ENCODE measurements at regions not wholly inside any gene's neighbourhood (a gene's known extent, or its start where the extent isn't known, plus 50 kb on each side); places are given as distances from the start of the nearest gene placed in this dataset.

GRCh38 chr4:11342401-11342800 is 86.3 kb downstream of the HS3ST1 start:
- intact Hi-C loops (cut with DNase I) = no loop called here
- DNase-seq (ENCODE audit: low spot score) = no peak

- intact Hi-C loops (cut with DNase I) = no loop called here
- no peak for DNase-seq (ENCODE audit: low spot score)
These were observed 87.2 kb downstream of the HS3ST1 start for GRCh38 chr4:11341337-11342043.

DNA sequence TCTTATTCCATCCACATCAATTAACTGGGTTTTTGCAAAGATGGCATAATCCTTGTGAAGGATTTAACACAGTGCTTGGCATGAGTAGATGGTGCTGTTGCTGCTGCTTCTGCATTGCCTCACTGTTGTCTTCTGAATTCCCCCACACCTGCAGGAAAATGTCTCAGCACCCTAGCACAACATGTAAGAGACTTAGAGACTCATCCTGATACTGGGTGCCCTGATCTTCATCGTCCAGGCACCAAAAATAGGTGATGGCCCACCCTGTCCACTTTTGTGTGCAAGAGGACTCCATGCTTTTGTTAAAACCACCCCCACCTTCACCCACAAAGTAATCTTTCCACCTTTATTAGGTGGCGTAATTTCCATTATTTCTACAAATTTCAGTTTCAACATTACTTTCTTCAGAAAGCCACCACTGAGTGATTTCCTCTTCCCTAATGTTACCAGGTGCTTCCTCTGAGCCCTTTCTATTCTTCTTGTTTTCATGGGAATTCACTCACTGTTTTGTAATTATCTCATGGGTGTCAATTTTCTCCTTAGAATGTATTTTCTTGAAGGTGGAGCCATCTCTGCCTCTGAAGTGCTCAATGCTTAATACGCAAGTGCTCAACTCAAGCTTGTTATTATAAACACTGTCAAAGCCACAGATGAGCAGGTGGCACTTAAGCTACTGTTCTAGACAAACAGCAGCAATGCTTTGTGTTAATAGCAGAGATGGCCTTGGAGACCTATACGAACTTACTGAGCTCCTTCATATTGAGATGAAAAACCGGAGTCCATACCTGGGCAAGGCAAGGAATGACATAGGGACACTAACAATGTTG is 89.5 kb downstream of the HS3ST1 start:
- intact Hi-C loops (cut with DNase I) = no loop called here
- DNase-seq (ENCODE audit: low spot score) = no peak

DNA sequence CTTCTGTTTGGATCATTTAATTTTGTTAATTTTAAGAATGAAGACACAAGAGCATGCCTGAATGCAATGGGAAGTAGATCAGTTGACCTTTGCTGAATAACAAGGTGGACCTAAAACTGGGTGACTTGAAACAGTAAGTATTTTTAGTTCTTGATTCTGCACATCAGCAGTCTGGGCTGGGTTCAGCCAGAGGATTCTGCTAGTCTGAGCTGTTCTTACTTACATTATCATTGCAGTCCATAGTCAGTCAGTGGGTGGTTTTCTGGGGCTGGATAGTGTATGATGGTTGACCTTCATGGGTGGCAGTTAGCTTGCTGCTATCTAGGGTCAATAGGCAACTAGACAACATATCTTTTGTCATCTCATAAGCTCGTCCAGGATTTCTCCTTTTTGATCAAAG is 91.4 kb downstream of the HS3ST1 start:
- DNase-seq (ENCODE audit: low spot score) = no peak

DNA sequence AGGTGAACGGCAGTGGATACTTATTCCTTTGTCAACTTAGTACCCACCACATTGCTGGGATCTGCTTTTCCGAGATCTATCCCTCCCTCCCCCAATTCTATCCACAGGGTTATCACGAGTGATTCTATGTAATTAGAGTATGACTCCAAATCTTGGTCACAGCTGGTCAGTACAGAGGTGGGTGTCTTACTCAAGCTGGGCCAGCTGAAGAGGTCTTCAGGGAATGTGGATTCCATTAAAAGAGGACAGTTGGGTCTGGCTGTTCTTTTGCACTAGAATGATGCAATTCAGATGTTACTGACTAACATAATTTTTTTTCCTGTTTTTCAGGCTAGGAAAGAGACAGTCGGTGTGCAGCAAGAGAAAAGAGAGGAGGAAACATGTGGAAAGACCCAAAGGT is 92.3 kb downstream of the HS3ST1 start:
- intact Hi-C loops (cut with DNase I) = no loop called here
- DNase-seq (ENCODE audit: low spot score) = no peak

More for the DNA sequence above, 91.4 kb downstream of the HS3ST1 start:
- intact Hi-C loops (cut with DNase I) = no loop called here

GRCh38 chr4:11334887-11335286 is 93.8 kb downstream of the HS3ST1 start:
- no peak for DNase-seq (ENCODE audit: low spot score)
- intact Hi-C loops (cut with DNase I) = no loop called here

- intact Hi-C loops (cut with DNase I) = no loop called here
- DNase-seq (ENCODE audit: low spot score) = no peak
These were observed 100.3 kb downstream of the HS3ST1 start for GRCh38 chr4:11328401-11328800.

DNA sequence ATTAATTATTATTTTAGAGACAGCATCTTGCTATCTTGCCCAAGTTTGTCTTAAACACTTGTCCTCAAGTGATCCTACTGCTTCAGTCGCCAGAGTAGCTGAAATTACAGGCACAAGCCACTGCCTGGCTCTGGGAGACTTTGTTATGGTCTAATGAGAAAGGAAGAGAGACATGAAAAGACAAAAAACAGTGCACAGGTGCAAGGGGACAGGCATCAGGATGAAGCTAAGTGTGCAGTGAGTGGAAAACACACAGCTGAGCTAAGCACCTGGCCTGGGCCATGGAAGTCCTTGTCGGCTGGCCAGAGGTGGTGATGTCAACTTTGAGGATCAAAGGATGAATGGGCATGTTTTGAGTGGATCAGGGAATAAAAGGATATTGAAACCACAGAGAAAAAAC is 102.7 kb downstream of the HS3ST1 start:
- no peak for DNase-seq (ENCODE audit: low spot score)
- intact Hi-C loops (cut with DNase I) = no loop called here

- intact Hi-C loops (cut with DNase I) = no loop called here
- no peak for DNase-seq (ENCODE audit: low spot score)
These were observed 104.9 kb downstream of the HS3ST1 start for GRCh38 chr4:11323771-11324170.

DNA sequence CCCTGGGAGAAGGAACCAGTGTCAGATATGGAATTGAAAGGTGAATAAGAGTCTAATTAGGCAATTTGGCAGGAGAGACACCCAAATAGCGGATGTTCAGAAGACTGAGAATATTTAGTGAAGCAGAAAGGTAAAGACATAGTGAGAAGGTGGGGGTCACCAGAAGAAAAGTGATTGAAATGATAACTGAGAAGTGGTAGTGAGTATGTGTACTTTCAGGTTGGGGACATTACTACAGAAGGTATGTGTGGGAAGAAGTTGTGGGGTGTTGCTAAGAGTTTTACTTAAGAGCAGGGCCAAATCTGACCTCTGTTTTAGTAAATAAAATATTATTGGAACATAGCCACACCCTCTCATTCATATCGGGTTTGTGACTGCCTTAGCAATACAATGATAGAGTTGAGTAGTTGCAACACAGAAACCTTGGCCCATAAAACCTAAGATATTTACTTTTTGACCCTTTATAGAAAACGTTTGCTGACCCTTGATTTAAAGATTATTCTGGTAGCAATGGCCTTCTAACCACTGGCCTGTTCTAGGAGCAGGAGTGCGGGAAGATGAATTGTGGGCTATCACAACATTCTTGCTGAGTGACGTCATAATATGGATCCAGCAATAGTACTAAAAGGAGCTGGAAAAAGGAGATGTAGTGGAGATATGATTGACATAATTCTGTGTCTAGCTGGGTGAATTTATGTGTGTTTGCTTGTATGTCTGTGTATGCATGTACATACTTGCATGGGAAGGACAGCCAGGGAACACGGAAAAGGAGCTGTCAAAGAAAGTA is 115.3 kb downstream of the HS3ST1 start:
- no peak for DNase-seq (ENCODE audit: low spot score)
- intact Hi-C loops (cut with DNase I) = no loop called here

DNA sequence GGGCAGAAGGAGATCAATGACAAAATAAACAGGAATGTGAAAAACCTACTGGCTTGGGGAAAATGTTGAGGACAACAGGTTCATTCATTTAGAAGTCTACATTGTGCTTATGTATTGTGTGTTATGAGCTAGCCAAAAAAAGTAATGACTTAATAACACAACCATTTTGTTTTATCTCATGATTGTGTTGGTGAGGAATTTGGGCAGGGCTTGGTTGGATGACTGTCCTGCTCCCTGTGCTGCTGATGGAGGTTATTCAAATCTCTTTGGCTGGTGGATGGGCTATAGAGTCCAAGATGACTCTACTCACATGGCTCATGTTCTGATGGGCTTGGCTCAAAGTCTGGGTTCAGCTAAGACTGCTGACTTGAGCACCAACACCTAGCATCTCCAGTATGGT is 116.3 kb downstream of the HS3ST1 start:
- intact Hi-C loops (cut with DNase I) = no loop called here
- DNase-seq (ENCODE audit: low spot score) = no peak

GRCh38 chr4:11301075-11301660 is 127.5 kb downstream of the HS3ST1 start:
- DNase-seq (ENCODE audit: low spot score) = no peak
- intact Hi-C loops (cut with DNase I) = loop anchor here (10.0 kb wide), 1 partner anchor 214 kb away; no protein-coding TSS in a partner anchor

DNA sequence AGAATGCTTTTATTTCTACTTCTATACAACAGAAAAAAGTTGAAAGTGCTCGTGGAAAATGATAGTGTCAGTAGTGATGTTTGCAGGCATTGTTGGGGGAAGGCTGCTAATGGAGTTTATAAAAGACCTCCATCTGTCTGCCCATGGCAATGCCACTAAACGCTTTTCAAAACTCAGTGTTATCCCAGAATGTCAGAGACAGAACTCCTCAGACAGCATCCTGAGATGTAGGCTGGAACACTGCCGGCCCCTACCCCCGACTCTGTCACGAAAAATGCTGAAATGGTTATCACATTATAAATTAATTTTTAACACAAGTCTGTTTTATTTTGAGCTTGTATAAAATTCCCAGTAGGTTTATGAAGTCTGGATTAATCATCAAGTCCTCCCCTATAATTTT is 128.9 kb downstream of the HS3ST1 start:
- DNase-seq (ENCODE audit: low spot score) = no peak
- intact Hi-C loops (cut with DNase I) = loop anchor here (10.0 kb wide), 1 partner anchor 215 kb away; no protein-coding TSS in a partner anchor

DNA sequence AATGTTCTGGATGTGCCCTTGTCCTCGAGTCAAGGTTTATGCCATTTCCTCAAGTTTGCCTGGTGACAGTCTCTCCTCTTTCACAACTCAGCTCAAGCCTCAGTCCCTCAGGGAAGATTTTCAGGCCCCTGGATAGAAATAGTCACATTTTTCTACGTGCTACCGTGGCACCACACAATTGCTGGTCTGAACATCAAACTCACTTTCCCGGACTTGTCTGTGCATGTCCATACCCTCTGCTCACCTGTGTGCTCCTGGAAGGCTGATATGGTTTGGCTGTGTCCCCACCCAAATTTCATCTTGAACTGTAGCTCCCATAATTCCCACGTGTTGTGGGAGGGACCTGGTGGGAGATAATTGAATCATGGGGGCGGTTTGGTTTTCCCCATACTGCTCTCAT is 129.7 kb downstream of the HS3ST1 start:
- intact Hi-C loops (cut with DNase I) = no loop called here
- DNase-seq (ENCODE audit: low spot score) = no peak

- no peak for DNase-seq (ENCODE audit: low spot score)
These were observed 130.2 kb downstream of the HS3ST1 start for GRCh38 chr4:11298451-11298850.

GRCh38 chr4:11297627-11298026 is 131.1 kb downstream of the HS3ST1 start:
- intact Hi-C loops (cut with DNase I) = no loop called here
- DNase-seq (ENCODE audit: low spot score) = no peak

More at GRCh38 chr4:11298451-11298850, 130.2 kb downstream of the HS3ST1 start:
- intact Hi-C loops (cut with DNase I) = no loop called here

DNA sequence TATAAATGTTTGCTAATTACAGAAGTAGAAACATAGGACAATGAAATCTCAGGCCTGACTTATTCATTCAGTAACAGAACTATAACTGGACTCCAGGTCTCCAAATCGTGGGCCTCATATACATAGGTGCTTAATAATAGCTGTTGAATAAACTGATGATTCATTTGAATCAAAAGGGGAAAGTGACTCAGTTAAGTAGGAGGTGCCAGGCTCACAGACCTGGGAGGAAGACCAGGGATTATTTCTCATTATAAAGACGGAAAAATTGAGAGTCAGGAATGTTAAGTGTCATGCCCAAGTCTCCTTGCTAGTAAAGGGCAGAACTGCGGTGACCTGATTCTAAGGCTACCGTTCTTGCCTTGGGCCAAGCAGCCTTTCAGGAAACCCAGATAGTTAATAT is 131.5 kb downstream of the HS3ST1 start:
- intact Hi-C loops (cut with DNase I) = no loop called here
- no peak for DNase-seq (ENCODE audit: low spot score)

GRCh38 chr4:11293866-11294265 is 134.8 kb downstream of the HS3ST1 start:
- intact Hi-C loops (cut with DNase I) = no loop called here
- DNase-seq (ENCODE audit: low spot score) = no peak

- intact Hi-C loops (cut with DNase I) = no loop called here
- no peak for DNase-seq (ENCODE audit: low spot score)
These were observed 141.6 kb downstream of the HS3ST1 start for GRCh38 chr4:11287055-11287454.

DNA sequence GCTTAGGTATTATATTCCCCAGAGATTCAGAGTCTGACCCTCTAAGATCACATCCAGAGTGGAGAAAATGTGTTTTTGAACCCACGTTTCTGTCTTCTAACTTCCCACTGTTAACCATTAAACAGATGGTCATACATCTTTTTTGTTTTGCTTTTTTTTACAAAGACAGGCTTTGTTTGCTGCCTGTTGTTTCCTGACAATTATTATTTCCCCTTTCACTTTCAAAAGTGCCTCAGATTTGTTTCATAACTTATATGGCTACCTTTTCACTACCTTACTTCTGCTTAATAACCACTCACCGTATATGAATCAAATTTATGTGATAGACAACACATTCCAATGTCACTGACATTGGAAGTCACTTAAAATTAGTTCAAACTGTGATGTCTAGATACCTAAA is 142.2 kb downstream of the HS3ST1 start:
- DNase-seq (ENCODE audit: low spot score) = no peak
- intact Hi-C loops (cut with DNase I) = no loop called here

Data from cardiac septum (tissue), 1 donor.